Trophoblast cell (in vitro differentiated cells and primary cell): ENCODE measurements at regions not wholly inside any gene's neighbourhood (a gene's known extent, or its start where the extent isn't known, plus 50 kb on each side); places are given as distances from the start of the nearest gene placed in this dataset.

Experiments
- DNase-seq, 2 donors: peaks; one replicate each; pipeline ENCODE4 v3.0.0-alpha.2; 2016
- H2AFZ ChIP-seq: 2 replicates; pipeline ENCODE4 v1.6.1; 2013; ENCODE audit warnings: low read length, moderate library complexity, mild to moderate bottlenecking; ENCODE audit not compliant: insufficient read depth, poor library complexity
- H2AK5ac ChIP-seq: 2 replicates; pipeline ENCODE4 v1.6.1; 2013; ENCODE audit warnings: mild to moderate bottlenecking, low read length
- H2BK120ac ChIP-seq: 2 replicates; pipeline ENCODE4 v1.6.1; 2013; ENCODE audit warnings: low read length, mild to moderate bottlenecking, moderate library complexity; ENCODE audit not compliant: insufficient read depth, poor library complexity
- H2BK12ac ChIP-seq: 2 replicates; pipeline ENCODE4 v1.6.1; 2013; ENCODE audit warnings: mild to moderate bottlenecking, low read length, moderate library complexity
- H2BK5ac ChIP-seq: 2 replicates; pipeline ENCODE4 v1.6.1; 2013; ENCODE audit warnings: low read length, low read depth, moderate library complexity, mild to moderate bottlenecking; ENCODE audit not compliant: poor library complexity
- H3K14ac ChIP-seq: 2 replicates; pipeline ENCODE4 v1.6.1; 2013; ENCODE audit warnings: mild to moderate bottlenecking, low read length
- H3K18ac ChIP-seq: 2 replicates; pipeline ENCODE4 v1.6.1; 2013; ENCODE audit warnings: mild to moderate bottlenecking, low read length
- H3K23ac ChIP-seq: 2 replicates; pipeline ENCODE4 v1.6.1; 2013; ENCODE audit warnings: low read length
- H3K27ac ChIP-seq: 2 replicates; pipeline ENCODE4 v1.5.1; 2013; ENCODE audit warnings: low read depth, mild to moderate bottlenecking, inconsistent platforms, low read length, moderate library complexity
- H3K27me3 ChIP-seq: 2 replicates; pipeline ENCODE4 v1.6.1; 2013; ENCODE audit warnings: inconsistent platforms, mild to moderate bottlenecking, low read length, moderate library complexity; ENCODE audit not compliant: insufficient read depth
- H3K36me3 ChIP-seq, 2 experiments: 1 replicate in 1 of 2; 2 replicates in 1 of 2; pipeline ENCODE4 v1.6.1; 2013; ENCODE audit warnings: low read length in 2 of 2, mild to moderate bottlenecking in 2 of 2, moderate library complexity in 1 of 2; ENCODE audit not compliant: insufficient read depth in 2 of 2, control insufficient read depth in 1 of 2
- H3K4ac ChIP-seq: 2 replicates; pipeline ENCODE4 v1.6.1; 2013; ENCODE audit warnings: low read depth, mild to moderate bottlenecking, low read length, moderate library complexity
- H3K4me1 ChIP-seq, 2 experiments: 1 replicate in 1 of 2; 2 replicates in 1 of 2; pipeline ENCODE4 v1.6.1; 2013; ENCODE audit warnings: low read length in 2 of 2, mild to moderate bottlenecking in 2 of 2, moderate library complexity in 1 of 2; ENCODE audit not compliant: insufficient read depth in 2 of 2, control insufficient read depth in 1 of 2
- H3K4me2 ChIP-seq: 2 replicates; pipeline ENCODE4 v1.6.1; 2013; ENCODE audit warnings: inconsistent platforms, mild to moderate bottlenecking, low read length, moderate library complexity
- H3K4me3 ChIP-seq: 2 replicates; pipeline ENCODE4 v1.5.1; 2013; ENCODE audit warnings: mild to moderate bottlenecking, low read depth, low read length, inconsistent platforms
- H3K79me1 ChIP-seq: one replicate; pipeline ENCODE4 v1.6.1; 2013; ENCODE audit warnings: low read length
- H3K79me2 ChIP-seq: 2 replicates; pipeline ENCODE4 v1.6.1; 2013; ENCODE audit warnings: low read length, mild to moderate bottlenecking; ENCODE audit not compliant: control insufficient read depth, insufficient read depth, poor library complexity
- H3K9ac ChIP-seq: 2 replicates; pipeline ENCODE4 v1.6.1; 2013; ENCODE audit warnings: mild to moderate bottlenecking, low read length
- H3K9me3 ChIP-seq: 2 replicates; pipeline ENCODE4 v1.6.1; 2013; ENCODE audit warnings: low read depth, mild to moderate bottlenecking, control low read depth, inconsistent platforms, low read length; ENCODE audit not compliant: insufficient read depth
- H4K12ac ChIP-seq: 2 replicates; pipeline ENCODE4 v1.6.1; 2013; ENCODE audit warnings: low read depth, mild to moderate bottlenecking, low read length, moderate library complexity
- H4K8ac ChIP-seq: 2 replicates; pipeline ENCODE4 v1.6.1; 2013; ENCODE audit warnings: low read depth, mild to moderate bottlenecking, low read length, moderate library complexity
- H4K91ac ChIP-seq: one replicate; pipeline ENCODE4 v1.6.1; 2013; ENCODE audit warnings: low read depth, mild to moderate bottlenecking, low read length, moderate library complexity
- WGBS: extraction: QIAGEN DNeasy Blood & Tissue Kit; methylation state at CpG from one replicate; pipeline ENCODE4 v1.1.7; 2013; ENCODE audit warnings: missing lambda C conversion rate; ENCODE audit not compliant: insufficient read length, insufficient coverage; ENCODE audit errors: extremely low coverage; 5-methylcytosine and 5-hydroxymethylcytosine counted together

GRCh38 chrX:17242470-17242869 is 132.5 kb upstream of the NHS start:
- H3K14ac ChIP-seq = no peak overlapping the region

GRCh38 chrX:17247144-17247543 is 127.9 kb upstream of the NHS start:
- no peak overlapping the region for H3K4ac ChIP-seq
- H3K9ac ChIP-seq = no peak overlapping the region
- H3K18ac ChIP-seq = no peak overlapping the region
- no peaks in the 10 kb centered on the region for H3K4me1 ChIP-seq
- no peak overlapping the region for H3K23ac ChIP-seq
- no peaks in the 10 kb centered on the region for H3K9me3 ChIP-seq
- no peak overlapping the region for H3K4me3 ChIP-seq
- no peak overlapping the region for H2BK12ac ChIP-seq
- WGBS = no CpG with 5 or more reads among the region's 1 CpG
- H3K27me3 ChIP-seq = no peaks in the 10 kb centered on the region
- no peak overlapping the region for H2BK120ac ChIP-seq
- no peaks in the 10 kb centered on the region for H3K79me1 ChIP-seq
- H2AK5ac ChIP-seq = no peak overlapping the region
- no peak overlapping the region for H3K14ac ChIP-seq
- H3K36me3 ChIP-seq = no peaks in the 10 kb centered on the region
- DNase-seq = peak in 1 of 2 donors; percentile 18
- no peak overlapping the region for H4K91ac ChIP-seq
- no peak overlapping the region for H2AFZ ChIP-seq
- H3K79me2 ChIP-seq = no peaks in the 10 kb centered on the region
- H4K12ac ChIP-seq = no peak overlapping the region
- H2BK5ac ChIP-seq = no peak overlapping the region
- no peak overlapping the region for H3K27ac ChIP-seq
- no peak overlapping the region for H4K8ac ChIP-seq
- no peak overlapping the region for H3K4me2 ChIP-seq

More at GRCh38 chrX:17242470-17242869, 132.5 kb upstream of the NHS start:
- H4K12ac ChIP-seq = no peak overlapping the region
- H3K4me3 ChIP-seq = no peak overlapping the region
- no peak overlapping the region for H3K23ac ChIP-seq
- H4K8ac ChIP-seq = no peak overlapping the region
- no peaks in the 10 kb centered on the region for H3K4me1 ChIP-seq
- no peak overlapping the region for H2BK5ac ChIP-seq
- no peak overlapping the region for H3K9ac ChIP-seq
- H2BK12ac ChIP-seq = no peak overlapping the region
- no peak overlapping the region for H2AK5ac ChIP-seq
- H3K36me3 ChIP-seq = no peaks in the 10 kb centered on the region
- no peak overlapping the region for H3K27ac ChIP-seq
- H3K79me1 ChIP-seq = no peaks in the 10 kb centered on the region
- no peak overlapping the region for H4K91ac ChIP-seq
- H3K4ac ChIP-seq = no peak overlapping the region
- H2AFZ ChIP-seq = no peak overlapping the region
- no peaks in the 10 kb centered on the region for H3K79me2 ChIP-seq
- H3K4me2 ChIP-seq = no peak overlapping the region
- peak; percentile 10 to 78 for DNase-seq
- H2BK120ac ChIP-seq = no peak overlapping the region
- WGBS = no CpG with 5 or more reads among the region's 5 CpGs
- no peaks in the 10 kb centered on the region for H3K27me3 ChIP-seq
- no peaks in the 10 kb centered on the region for H3K9me3 ChIP-seq
- no peak overlapping the region for H3K18ac ChIP-seq

GRCh38 chrX:17262123-17262522 is 112.9 kb upstream of the NHS start:
- WGBS = no CpG with 5 or more reads among the region's 2 CpGs
- H3K27ac ChIP-seq = no peak overlapping the region

GRCh38 chrX:17266136-17266535 is 108.9 kb upstream of the NHS start:
- H3K36me3 ChIP-seq = no peaks in the 10 kb centered on the region
- no peak overlapping the region for H3K23ac ChIP-seq
- H3K18ac ChIP-seq = no peak overlapping the region
- no peak for DNase-seq
- H3K79me1 ChIP-seq = no peaks in the 10 kb centered on the region
- H3K4me3 ChIP-seq = no peak overlapping the region
- H3K9me3 ChIP-seq = no peaks in the 10 kb centered on the region
- no peak overlapping the region for H3K27ac ChIP-seq
- H3K27me3 ChIP-seq = no peaks in the 10 kb centered on the region
- no peak overlapping the region for H3K4me2 ChIP-seq
- no peak overlapping the region for H3K4ac ChIP-seq
- H3K14ac ChIP-seq = no peak overlapping the region
- no peak overlapping the region for H4K91ac ChIP-seq
- no peak overlapping the region for H2BK12ac ChIP-seq
- no peak overlapping the region for H2AFZ ChIP-seq
- H3K9ac ChIP-seq = no peak overlapping the region
- no peak overlapping the region for H4K8ac ChIP-seq
- no peak overlapping the region for H2BK5ac ChIP-seq
- H4K12ac ChIP-seq = no peak overlapping the region
- no peaks in the 10 kb centered on the region for H3K4me1 ChIP-seq
- no peak overlapping the region for H2BK120ac ChIP-seq
- no peak overlapping the region for H2AK5ac ChIP-seq
- no peaks in the 10 kb centered on the region for H3K79me2 ChIP-seq

More at GRCh38 chrX:17262123-17262522, 112.9 kb upstream of the NHS start:
- Histone ChIP-seq H2BK120ac (no peak overlapping the region), H3K4me1 (no peaks in the 10 kb centered on the region), H4K91ac (no peak overlapping the region), H3K4me3 (no peak overlapping the region), H2AFZ (no peak overlapping the region), H3K14ac (no peak overlapping the region), H3K36me3 (no peaks in the 10 kb centered on the region), H3K4ac (no peak overlapping the region), H3K4me2 (no peak overlapping the region), H2AK5ac (no peak overlapping the region), H3K23ac (no peak overlapping the region), H3K9ac (no peak overlapping the region), H4K8ac (no peak overlapping the region), H3K27me3 (no peaks in the 10 kb centered on the region), H3K9me3 (no peaks in the 10 kb centered on the region), H2BK12ac (no peak overlapping the region), H4K12ac (no peak overlapping the region), H3K18ac (no peak overlapping the region), H2BK5ac (no peak overlapping the region), H3K79me2 (no peaks in the 10 kb centered on the region), H3K79me1 (no peaks in the 10 kb centered on the region)
- no peak for DNase-seq
